GM21447 (cell line): ENCODE measurements at regions not wholly inside any gene's neighbourhood (a gene's known extent, or its start where the extent isn't known, plus 50 kb on each side); places are given as distances from the start of the nearest gene placed in this dataset.
"Not testable (repeated sequence)": the region's sequence is repeated elsewhere in the genome, so short reads cannot be mapped to it uniquely, and the experiment has no call there.

Experiments
- ATAC-seq: cut with Tn5 transposase; IDR thresholded peaks from one replicate; pipeline ENCODE4 v1.9.1; 2021; ENCODE audit not compliant: unreplicated experiment

DNA sequence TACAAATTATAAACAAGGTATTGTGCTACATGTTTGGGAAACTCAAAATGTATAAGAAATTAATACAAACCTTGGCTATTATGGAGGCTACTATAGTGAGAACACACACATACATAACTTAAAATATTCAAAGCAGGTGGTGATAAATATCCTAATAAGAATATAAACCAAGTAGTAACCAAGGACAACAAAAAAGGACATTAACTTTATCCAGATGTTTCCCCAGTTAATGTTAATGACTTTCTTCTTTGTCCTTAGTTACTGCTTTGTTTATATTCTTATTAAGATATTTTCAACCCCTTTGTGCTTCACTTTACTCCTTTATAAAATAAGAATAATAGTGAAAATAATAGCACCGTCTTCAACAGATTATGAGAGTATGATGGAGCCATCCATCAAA, 241.6 kb downstream of the CALCRL start:
- ATAC-seq: no peak

DNA sequence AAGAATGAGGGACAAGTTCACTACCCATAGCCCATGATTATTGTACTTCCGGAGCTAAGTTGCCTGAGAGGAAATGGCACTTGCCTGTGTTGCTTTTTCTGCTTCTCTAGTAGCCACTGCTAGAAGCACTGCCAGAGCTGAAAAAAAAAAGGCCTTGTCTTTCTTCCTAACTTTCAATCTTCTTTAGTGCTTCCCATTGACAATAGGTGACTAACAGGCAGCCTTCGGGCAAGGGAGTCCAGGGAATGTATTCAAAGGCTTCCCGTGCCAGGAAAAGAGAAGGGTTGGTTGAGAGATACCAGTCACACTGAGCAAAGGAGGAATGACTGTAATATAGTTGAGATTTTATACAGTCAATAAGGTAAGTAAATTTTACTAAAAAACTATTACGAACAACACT, 242.0 kb downstream of the CALCRL start:
- no peak for ATAC-seq

DNA sequence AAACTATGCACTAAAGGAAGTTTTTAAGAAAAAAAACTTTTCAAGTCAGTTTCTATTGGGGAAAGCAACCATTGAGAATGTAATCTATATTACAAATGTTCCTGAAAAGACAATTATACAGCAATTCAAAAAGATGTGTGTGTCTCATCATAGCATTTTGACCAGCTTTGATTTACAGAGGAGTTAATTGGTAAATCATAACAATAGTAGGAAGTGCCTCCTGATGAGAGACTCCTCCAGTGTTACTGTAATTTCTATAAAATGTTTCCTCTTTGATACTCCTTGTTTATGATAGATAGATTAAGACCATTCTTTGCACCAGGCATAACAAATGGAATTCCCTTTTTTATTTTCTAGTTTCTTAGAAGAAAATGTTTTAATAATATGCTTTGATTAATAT, 249.9 kb downstream of the CALCRL start:
- no peak for ATAC-seq

DNA sequence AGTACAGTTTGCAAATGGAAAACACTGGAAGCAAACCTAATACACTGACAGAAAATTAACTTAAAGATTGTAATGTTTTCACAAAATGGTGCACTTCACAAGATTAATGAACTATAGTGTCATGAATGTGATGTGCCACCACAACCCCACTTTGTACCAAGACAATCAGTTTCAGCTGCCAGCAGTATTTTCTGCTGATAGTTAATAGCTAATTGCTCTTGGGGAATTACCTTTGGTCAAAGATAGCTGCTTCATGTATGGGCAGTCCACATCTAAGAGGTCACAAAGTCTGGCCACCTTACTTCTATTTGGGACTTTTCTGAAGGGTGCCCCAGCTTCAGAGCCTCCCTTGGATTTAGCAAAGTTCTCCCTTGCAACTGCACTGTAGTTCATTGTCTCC, 254.0 kb downstream of the CALCRL start:
- no peak for ATAC-seq

DNA sequence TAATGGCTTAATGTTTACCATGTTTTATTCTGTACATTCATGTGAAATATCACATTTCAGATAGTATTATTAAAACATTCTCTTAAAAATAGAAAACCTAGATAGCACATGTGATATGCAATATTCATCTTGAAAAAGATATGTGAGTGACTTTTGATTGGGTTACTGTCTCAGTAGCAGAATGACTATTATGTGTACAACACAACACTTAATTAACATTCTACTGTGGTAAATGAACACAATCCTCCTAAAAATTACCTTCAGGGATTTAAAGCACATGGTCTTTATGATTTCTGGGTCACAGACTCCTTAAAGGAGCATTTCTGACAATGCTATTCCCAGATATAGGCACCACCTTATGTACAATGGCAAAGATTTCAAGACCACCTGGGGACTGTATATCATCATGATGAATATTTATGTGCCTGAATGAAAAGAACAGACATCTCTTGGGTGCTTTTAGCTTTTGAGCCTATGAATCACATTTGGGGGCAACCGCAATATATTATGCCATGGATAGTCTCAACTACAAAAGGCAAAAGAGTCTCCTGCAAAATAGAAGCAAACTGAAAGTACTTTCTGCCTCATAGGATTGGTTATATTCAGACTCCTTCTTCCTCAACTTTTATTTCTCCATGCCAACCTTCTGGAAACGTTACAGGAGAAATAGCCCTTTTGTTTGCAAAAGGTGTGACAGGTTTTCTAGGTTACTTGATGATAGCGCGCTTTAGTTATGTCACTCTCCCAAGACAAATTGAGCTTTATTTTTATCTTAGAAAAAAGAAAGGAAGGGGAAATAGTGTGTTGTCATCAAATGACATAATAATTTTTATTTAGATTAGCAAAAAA, 259.0 kb downstream of the CALCRL start:
- no peak for ATAC-seq

DNA sequence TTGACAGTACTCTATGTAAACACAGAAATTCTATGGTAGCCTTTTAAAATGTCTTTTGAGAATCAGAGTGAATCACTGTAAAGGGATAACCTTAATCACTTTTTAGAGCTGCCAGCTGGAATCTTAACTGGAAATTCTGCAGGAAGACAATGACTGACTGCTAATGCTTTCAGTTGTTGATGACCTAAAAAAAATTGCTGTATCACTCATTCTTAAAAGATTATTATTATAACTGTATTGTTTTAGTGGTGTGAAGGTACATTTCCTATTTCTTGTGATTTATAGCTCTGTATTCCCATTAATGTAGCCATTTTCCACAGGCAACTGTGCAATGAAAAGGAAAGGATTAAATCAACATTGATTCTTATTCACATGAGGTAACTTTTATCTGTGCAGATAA, 260.5 kb downstream of the CALCRL start:
- no peak for ATAC-seq

DNA sequence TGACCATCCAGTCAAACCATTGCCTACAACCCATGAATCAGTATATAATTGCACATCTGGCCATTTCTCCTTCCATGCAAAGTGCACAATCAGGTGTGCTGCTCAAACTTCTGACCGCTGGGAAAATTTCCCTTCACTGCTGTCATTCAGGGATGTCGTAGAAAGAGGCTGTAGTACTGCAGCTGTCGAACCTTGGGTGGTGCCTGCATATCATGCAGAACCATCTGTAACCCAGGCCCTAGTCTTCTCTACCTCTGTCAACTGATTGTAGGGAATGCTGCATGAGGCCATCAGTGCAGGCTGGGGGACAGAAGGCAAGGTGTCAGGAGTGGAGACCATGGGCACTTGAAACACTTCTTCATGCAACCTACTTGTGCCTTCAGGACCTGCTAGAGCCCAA, 267.5 kb downstream of the CALCRL start:
- ATAC-seq: no peak

DNA sequence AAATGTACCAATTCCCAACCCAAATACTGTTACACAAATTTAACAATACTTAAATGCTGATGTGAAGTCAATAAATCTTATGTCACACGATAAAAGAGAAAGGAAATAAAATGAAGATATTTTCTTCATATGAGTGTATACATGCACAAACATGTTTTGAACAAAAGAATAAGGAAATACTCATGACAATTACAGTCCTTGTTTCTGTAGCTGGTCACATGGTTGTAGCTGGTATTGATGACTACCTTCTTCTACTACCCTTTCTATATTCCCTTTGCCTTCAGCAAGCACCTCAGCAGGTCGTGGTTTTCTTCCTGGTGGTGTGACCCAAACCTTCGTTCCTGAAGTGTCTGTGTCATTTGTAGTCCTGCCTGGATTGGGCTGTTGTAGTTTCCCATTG, 269.2 kb downstream of the CALCRL start:
- not testable (repeated sequence) for ATAC-seq

DNA sequence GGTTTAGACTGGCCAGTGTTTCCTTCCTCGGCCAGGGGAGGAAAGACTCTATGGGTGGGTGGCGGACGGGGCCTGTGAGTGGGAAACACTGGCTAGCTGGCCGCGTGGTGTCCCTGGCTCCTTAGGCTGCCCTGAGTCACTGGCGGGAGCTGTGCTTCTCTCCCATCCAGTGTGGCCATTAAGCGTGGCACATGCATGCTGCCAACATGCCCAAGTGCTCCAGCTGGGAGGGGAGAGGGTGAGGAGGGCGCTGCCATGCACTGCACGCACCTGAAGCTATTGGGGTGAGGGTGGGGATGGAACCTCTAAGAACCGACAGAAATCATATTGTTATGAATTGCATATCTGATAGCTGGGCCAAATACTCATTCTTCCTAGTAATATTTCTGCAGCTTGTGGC, 270.8 kb downstream of the CALCRL start:
- no peak for ATAC-seq

DNA sequence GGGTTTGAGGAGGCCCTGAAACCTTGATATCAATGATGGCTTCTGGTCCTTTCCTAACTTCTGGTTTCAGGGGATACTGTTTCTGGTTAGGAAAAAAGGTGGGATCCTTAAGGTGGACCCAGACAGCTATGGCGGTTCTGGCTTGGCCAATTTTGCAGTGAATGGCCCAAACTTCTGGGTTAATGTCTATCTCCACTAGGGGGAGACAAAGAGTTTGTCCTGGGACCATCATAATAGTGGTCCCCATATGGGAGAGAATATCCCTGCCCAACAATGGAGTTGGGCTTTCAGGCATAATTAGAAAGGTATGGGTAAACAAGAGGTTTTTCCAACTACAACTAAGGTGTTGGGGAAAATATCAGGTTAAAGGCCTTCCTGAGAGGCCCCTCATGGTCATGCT, 273.5 kb downstream of the CALCRL start:
- ATAC-seq: no peak

DNA sequence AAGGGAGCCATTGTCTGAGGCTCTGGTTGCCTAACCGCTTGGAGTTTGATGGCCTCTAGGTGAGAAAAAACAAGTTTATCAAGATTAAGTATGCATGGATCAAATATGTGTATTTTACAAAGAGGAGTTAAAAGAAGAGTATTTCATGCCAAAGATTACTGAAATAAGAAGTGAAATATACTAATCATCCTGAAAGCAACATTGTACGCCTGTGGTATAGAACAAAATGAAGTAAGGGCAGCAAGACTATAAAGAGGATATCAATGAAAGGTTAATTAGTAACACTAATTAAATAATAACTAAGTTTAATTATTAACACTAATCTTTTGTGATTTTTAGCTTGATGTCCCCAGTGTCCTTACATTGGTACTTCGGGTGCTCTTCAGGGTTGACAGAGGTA, 276.7 kb downstream of the CALCRL start:
- no peak for ATAC-seq

DNA sequence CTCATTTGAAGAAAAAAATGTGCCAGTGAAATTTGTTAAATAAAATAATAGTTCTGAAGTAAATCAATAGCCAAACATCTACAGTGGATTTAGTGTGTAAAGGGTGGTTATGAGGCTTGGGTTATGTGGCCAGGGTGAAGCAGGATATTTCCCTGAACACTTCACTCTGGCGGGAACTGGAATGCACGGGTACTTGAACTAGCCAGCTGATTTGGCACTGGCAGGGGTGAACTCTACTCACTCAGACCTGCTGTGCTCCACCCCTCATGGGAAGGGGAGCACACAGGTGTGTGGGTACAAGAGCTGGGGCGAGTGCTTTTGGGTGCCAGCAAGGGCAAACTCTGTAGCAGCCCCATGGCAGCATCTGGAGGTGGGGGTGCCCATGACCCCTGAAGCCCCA, 278.2 kb downstream of the CALCRL start:
- no peak for ATAC-seq

DNA sequence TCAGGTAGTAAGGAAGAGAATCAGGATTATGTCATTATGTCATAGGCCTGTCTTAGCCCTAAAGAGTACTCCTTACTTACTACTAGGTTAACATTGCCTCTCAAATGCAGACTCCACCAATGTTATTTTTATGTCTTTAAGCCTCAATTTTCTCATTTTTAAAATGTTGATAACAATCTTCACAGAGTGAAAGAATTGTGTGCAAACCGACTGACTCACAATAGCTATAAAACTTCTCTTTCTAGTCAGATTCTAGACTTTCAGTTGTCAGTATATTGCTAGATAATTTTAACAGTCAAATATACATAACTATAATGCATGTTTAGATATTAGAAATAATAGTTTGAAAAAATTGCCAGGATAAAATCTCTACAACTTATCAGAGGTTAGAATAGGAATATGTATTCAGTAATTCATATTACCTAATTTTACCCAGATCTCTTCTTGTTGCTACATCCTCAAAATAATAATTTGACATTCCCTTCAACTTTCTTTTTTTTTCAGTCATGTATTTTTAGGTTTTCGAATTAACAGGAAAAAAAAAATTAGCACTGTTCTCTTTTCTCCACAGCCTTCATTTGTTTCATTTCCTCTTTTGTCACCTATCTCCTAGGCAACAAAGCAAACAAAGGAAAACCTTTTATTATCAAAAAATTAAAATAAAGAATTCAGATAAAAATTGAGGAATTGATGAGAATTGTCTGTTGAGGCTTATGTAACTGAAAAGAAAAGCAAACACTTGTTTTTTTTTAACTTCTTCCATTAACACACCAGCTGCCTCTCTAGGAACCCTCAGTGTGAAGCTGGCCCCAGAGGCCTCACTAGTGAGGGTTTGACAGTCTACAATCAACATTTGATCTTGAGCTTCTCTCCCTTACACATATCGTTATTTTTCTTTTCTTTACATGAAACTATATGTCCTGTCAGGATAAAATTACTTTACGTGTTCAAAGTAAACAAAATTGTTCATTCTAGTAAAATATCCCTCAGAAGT, 279.0 kb downstream of the CALCRL start:
- peak; percentile 82 for ATAC-seq

DNA sequence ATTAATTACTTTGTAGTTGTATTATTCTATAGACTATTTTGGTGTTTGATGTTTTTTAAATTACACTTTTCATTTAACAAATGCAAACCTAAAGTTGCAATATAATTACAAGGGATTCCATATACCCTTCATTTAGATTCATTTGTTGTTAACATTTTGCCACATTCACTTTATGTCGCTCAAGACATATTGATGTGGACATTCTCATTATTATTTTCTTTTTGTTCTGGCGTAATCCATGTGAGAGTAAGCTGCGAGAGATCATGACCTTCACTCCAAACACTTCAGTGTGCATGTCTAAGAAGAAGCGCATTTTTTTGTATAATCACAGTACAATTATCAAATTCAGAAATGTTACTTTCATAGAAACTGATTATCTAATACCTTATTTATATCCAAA, 280.6 kb downstream of the CALCRL start:
- no peak for ATAC-seq

DNA sequence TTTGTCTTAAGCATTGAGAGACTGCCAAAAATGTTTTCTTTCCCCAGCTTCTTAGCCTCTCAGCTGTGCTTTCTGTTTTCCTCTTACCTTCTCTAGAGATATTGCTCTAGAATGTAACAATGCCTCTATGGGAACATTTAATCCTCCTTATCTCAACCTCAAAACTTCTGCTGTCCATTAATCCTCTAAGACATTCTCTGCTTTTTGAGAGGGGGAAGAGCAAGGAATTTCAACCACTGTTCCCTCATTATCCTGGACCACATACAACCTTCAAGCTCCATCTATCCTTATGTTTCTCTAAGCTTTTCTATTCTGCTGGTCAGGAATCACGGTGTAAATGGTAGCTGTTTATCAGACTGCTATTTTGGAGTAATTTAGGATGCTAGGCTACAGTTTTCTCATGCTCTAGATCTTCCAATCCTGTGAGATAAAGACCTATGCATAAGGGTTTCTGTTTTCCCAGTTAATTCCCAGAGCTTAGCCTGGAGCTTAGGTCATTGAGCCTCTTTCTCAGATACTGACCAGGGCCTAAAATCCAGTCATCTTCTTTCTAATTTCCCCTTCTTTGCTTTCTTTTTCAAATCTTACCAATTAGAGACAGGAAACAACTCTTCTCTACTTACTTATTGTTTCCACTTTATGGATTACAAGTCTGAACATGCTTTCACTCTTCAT, 282.0 kb downstream of the CALCRL start:
- no peak for ATAC-seq

DNA sequence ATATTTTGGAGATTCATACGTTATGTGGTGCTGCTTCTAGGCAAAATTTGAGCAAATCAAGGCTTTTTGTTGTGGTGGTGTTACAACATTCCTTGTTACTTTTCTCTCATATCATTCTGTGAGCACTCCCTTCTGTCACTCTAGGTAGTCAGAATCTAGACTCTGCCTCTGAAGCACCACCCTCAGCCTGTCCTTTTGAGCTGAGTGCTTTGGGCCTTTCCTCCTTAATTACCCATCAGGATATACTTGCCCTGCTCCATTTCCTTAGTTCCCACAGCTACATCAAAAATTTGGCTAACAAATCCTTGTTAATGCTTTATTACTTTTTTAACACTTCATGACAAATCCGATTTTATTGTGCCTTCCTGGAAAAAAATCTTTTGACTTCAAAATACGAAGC, 289.6 kb downstream of the CALCRL start:
- ATAC-seq: no peak

DNA sequence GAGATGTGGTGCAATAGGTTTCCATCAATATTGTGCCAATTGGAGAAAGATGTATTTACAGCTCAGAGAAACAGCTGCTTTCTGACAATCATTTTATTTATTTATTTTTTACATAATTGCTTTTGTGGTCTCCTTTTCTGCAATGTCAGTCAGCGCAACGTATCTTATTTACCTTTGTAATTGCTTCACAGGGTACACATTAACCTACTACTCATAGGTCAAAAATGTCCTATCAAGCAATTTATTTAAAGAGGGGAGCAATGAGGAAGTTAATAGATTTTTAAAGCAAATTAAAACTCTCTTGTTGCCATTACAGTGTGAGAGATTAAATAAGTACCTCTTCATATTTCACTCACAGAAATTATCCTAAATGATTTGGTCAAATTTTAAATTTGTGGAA, 291.0 kb downstream of the CALCRL start:
- no peak for ATAC-seq

DNA sequence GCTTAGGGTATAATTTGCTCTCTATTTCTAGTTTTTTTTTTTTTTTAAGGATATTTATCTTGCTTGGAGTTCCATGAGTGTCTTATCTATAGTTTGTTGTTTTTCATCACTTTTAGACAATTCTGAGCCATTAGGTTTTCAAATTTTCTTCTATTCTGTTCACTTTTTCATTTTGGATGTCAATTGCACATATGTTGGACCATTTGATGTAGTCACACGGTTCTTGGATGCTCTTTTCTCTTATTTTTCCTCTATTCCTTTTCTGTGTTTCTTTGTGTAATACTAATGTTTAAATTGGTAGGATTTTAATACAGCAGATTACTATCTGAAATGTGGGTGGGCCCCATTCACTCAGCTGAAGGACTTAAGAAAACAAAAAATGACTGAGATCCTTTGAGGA, 292.6 kb downstream of the CALCRL start:
- no peak for ATAC-seq

DNA sequence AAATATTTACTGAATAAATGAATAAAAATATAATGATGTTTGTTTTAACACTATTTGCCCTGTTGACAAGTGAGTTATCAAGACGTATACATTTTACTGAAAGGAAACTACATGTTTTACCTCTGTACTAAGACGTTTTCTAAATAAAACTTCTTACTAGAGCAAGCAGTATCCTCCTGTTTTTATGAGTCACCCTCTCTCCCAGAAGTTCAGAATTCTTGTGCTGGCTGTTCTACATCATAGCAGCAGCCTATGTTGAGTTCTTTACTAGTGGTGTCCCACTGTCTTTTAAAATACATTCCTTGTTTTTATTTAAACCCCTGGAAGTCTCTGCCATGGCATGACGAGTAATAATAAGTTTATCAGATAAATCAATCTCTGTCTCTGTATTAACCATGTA, 297.4 kb downstream of the CALCRL start:
- ATAC-seq: no peak

DNA sequence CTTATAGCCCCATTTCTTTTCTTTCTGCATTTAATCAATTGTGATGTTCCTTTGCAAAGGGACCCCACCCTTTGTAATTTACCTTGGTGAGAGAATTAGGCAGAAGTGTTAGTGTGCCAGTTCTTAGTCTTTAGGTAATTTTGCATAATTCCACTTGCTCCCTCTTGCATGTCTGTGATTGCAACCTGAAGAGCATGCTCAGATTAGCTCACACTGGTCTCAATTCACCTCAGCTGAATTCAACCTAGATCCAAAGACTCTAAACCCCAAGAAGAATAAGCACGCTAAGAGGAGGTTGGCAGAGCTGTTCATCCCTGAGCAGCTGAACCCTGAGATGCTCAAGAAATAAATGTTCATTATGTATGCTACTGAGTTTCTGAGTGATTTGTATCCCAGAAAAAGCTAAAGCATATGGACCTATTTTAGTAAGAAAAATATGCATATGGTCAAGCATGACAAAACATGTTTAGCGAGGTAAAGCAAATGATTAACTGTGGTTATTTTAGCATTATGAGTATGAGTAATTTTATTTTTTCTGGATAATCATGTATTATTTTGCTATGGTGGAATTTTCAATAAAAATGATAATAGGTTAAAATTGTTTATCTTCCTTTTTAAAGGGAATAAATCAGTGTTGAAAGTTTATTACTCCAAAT, 299.2 kb upstream of the ZSWIM2 start:
- no peak for ATAC-seq

DNA sequence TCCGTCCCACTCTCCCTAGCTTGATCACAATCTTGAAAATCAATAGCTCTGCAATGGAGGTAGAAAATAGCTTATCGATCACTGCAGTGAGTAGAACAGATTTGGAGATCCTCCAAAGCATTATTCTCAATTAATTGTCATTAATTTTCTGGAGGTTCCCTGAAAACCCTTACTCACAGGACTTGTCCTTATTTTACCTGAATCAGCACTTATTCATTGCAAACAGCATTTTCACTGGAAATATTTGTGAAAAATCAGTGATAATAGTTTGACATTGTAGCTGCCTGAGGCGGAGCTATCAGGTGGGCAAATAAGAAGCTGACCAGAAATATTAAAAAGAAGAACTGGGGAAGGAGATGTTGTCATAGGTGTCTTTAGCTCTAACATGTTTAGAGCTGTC, 294.6 kb upstream of the ZSWIM2 start:
- no peak for ATAC-seq
